Thyroid gland (tissue), 4 donors: ENCODE measurements at regions not wholly inside any gene's neighbourhood (a gene's known extent, or its start where the extent isn't known, plus 50 kb on each side); places are given as distances from the start of the nearest gene placed in this dataset.

Source experiments
- CTCF ChIP-seq, 6 experiments: fragments of 200-600 bp in 3 of 6; fragments of 450-650 bp in 3 of 6; sonication (generic) in 3 of 6; IDR thresholded peaks; one replicate each; pipeline ENCODE4 v1.5.1; 2016 to 2019; ENCODE audit warnings: antibody characterized with exemption in 6 of 6, mild to moderate bottlenecking in 2 of 6, inconsistent platforms in 1 of 6, moderate library complexity in 1 of 6
- POLR2A ChIP-seq, 2 donors: fragments of 450-650 bp; IDR thresholded peaks; one replicate each; pipeline ENCODE4 v1.6.1; 2017; ENCODE audit warnings: antibody characterized with exemption in 2 of 2, mild to moderate bottlenecking in 2 of 2, moderate library complexity in 1 of 2

DNA sequence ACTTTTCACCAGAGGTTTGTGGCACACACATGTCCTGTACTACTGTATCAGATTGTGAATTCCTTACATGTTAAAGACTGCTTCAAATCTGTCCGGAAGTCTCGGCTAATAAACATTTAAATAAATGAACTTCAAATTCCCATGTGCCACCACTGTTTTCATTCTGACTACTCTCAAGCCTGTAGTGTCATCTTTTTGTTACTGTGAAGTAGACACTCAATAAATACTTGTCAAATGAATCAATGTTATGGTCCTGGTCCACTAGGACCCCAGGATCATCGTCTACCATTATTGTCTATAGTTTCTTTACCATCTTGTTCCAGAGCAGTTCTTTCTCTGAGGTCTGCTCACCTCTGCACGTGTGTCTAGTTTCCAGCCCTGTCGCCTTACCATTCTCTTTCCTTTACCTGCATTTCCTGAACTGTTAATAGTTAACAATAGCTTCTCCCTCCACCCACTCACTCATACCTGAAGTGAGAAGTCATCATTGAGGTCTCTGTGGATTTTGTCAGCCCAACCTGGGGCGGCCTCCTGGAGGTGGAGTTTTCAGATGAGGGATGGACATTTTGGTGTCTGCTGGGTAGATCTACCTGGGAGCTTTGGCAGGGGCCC, 333.0 kb downstream of the SEC14L1 start:
- no peak for TF ChIP-seq CTCF (IDR thresholded peaks at IDR 0.05)
- TF ChIP-seq POLR2A (IDR thresholded peaks at IDR 0.05): no peak
